ENCODE measurements at regions not wholly inside any gene's neighbourhood (a gene's known extent, or its start where the extent isn't known, plus 50 kb on each side); places are given as distances from the start of the nearest gene placed in this dataset.
"Not testable (repeated sequence)": the region's sequence is repeated elsewhere in the genome, so short reads cannot be mapped to it uniquely, and the experiment has no call there.

GRCh38 chr13:109267400-109267799, 519.0 kb downstream of the IRS2 start:
- not testable (repeated sequence) for H3K4me3 ChIP-seq (IDR thresholded peaks at IDR 0.05; ENCODE audit: insufficient read depth, low read depth, low read length)

GRCh38 chr13:109265438-109265742, 521.0 kb downstream of the IRS2 start:
- H3K4me1 ChIP-seq (ENCODE audit: low read depth, poor library complexity, severe bottlenecking); H3K36me3 ChIP-seq (ENCODE audit: insufficient read depth); H3K27me3 ChIP-seq (ENCODE audit: insufficient read depth, low read depth); H3K9ac ChIP-seq; H3K4me2 ChIP-seq; H2AFZ ChIP-seq (ENCODE audit: low read depth); H3K4me3 ChIP-seq (IDR thresholded peaks at IDR 0.05; ENCODE audit: insufficient read depth, low read depth, low read length); H3K27ac ChIP-seq; H4K20me1 ChIP-seq (ENCODE audit: insufficient read depth); H3K79me2 ChIP-seq (ENCODE audit: insufficient read depth, low read depth): not testable (repeated sequence)

More at GRCh38 chr13:109267400-109267799, 519.0 kb downstream of the IRS2 start:
- H3K9ac ChIP-seq; H3K36me3 ChIP-seq (ENCODE audit: insufficient read depth); H4K20me1 ChIP-seq (ENCODE audit: insufficient read depth); H2AFZ ChIP-seq (ENCODE audit: low read depth); H3K27me3 ChIP-seq (ENCODE audit: insufficient read depth, low read depth); H3K27ac ChIP-seq; H3K79me2 ChIP-seq (ENCODE audit: insufficient read depth, low read depth); H3K4me1 ChIP-seq (ENCODE audit: low read depth, poor library complexity, severe bottlenecking); H3K4me2 ChIP-seq: not testable (repeated sequence)

GRCh38 chr13:109264603-109265437, 521.6 kb downstream of the IRS2 start:
- H4K20me1 ChIP-seq (ENCODE audit: insufficient read depth); H3K27me3 ChIP-seq (ENCODE audit: insufficient read depth, low read depth); H3K4me3 ChIP-seq (IDR thresholded peaks at IDR 0.05; ENCODE audit: insufficient read depth, low read depth, low read length); H3K4me1 ChIP-seq (ENCODE audit: low read depth, poor library complexity, severe bottlenecking); H3K79me2 ChIP-seq (ENCODE audit: insufficient read depth, low read depth); H3K9ac ChIP-seq; H3K4me2 ChIP-seq; H2AFZ ChIP-seq (ENCODE audit: low read depth); H3K36me3 ChIP-seq (ENCODE audit: insufficient read depth); H3K27ac ChIP-seq: not testable (repeated sequence)

GRCh38 chr13:109257761-109258157, 528.6 kb downstream of the IRS2 start:
- H3K4me2 ChIP-seq; H3K4me3 ChIP-seq (IDR thresholded peaks at IDR 0.05; ENCODE audit: insufficient read depth, low read depth, low read length); H3K79me2 ChIP-seq (ENCODE audit: insufficient read depth, low read depth); H3K27ac ChIP-seq; H4K20me1 ChIP-seq (ENCODE audit: insufficient read depth); H3K27me3 ChIP-seq (ENCODE audit: insufficient read depth, low read depth); H3K9ac ChIP-seq; H2AFZ ChIP-seq (ENCODE audit: low read depth); H3K36me3 ChIP-seq (ENCODE audit: insufficient read depth): not testable (repeated sequence)
- peaks cover 21% of the 10 kb centered on the region for H3K4me1 ChIP-seq (ENCODE audit: low read depth, poor library complexity, severe bottlenecking)
